K562 (cell line): ENCODE measurements at regions not wholly inside any gene's neighbourhood (a gene's known extent, or its start where the extent isn't known, plus 50 kb on each side); places are given as distances from the start of the nearest gene placed in this dataset.

Experiments used
- ATAC-seq: fragments of 200-7000 bp; cut with Tn5 transposase; 3 replicates; pipeline ENCODE4 v1.9.1; 2020; ENCODE audit warnings: moderate library complexity
- BruUV-seq: library from RNA; stranded (reverse); fragments of 400-500 nt; replicated peaks from 2 replicates; lab custom pipeline; 2021; lab: Mats Ljungman, UMichigan
- CTCF ChIA-PET: fragments of 300-600 bp; formaldehyde crosslinking; extraction: SDS; loops from one replicate; lab custom pipeline; 2021; ENCODE audit warnings: low intra/inter-chr PET ratio; lab: Yijun Ruan, JAX
- POLR2A ChIA-PET: fragments of 300-600, 350-650 bp; sonication (Branson Sonifier 250); formaldehyde crosslinking; extraction: SDS; loops from one replicate; lab custom pipeline; 2021; ENCODE audit warnings: antibody characterized with exemption, inconsistent platforms; lab: Yijun Ruan, JAX
- DNase-seq, 4 experiments: peaks; one replicate each; pipeline versions ENCODE4 v3.0.0 to v3.0.0-alpha.2; 2011 to 2018; ENCODE audit warnings: low spot score in 3 of 4, mixed read lengths in 3 of 4; ENCODE audit errors: extremely low read depth in 1 of 4
- FAIRE-seq: peaks from 2 replicates; lab custom pipeline; 2011; peaks lifted over from hg19 to GRCh38; lab: Jason Lieb, UNC
- H2AFZ ChIP-seq: 2 replicates; pipeline ENCODE4 v1.6.0; 2011; ENCODE audit warnings: low read depth, low read length, control low read depth, inconsistent platforms
- H3K27ac ChIP-seq: fragments of 200-600 bp; 3 replicates; pipeline ENCODE4 v1.8.0; 2011; ENCODE audit warnings: low read depth, mild to moderate bottlenecking, control low read depth, inconsistent platforms, low read length, moderate library complexity, mixed read lengths; ENCODE audit errors: extremely low read depth
- H3K27me3 ChIP-seq, 2 experiments: fragments of 300-600 bp in 1 of 2; 2 replicates in 1 of 2; 3 replicates in 1 of 2; pipeline versions ENCODE4 v1.6.0 to v1.8.0; 2011; ENCODE audit warnings: inconsistent platforms in 2 of 2, low read length in 2 of 2, mild to moderate bottlenecking in 1 of 2, mixed read lengths in 1 of 2, moderate library complexity in 1 of 2; ENCODE audit not compliant: control insufficient read depth in 2 of 2, insufficient read depth in 2 of 2
- H3K36me3 ChIP-seq: fragments of 300-600 bp; 3 replicates; pipeline ENCODE4 v1.8.0; 2011; ENCODE audit warnings: mild to moderate bottlenecking, low read length, inconsistent platforms; ENCODE audit not compliant: control insufficient read depth, insufficient read depth
- H3K4me1 ChIP-seq, 2 experiments: fragments of 200-600 bp in 1 of 2; replicated peaks in 1 of 2; 2 replicates in 1 of 2; 3 replicates in 1 of 2; pipeline versions ENCODE4 v1.5.1 to v1.8.0; 2011; ENCODE audit warnings: inconsistent platforms in 2 of 2, low read length in 2 of 2, mild to moderate bottlenecking in 1 of 2, mixed read lengths in 1 of 2, moderate library complexity in 1 of 2; ENCODE audit not compliant: control insufficient read depth in 2 of 2, insufficient read depth in 2 of 2
- H3K4me2 ChIP-seq: 2 replicates; pipeline ENCODE4 v1.6.1; 2011; ENCODE audit warnings: low read length, control low read depth, inconsistent platforms, mixed read lengths; ENCODE audit not compliant: insufficient read depth
- H3K4me3 ChIP-seq: fragments of 200-600 bp; sonication (generic), shearing (Covaris generic); 2 replicates; pipeline ENCODE4 v1.5.1; 2016; ENCODE audit warnings: control low read depth, inconsistent platforms
- H3K79me2 ChIP-seq: fragments of 200-600 bp; 3 replicates; pipeline ENCODE4 v1.8.0; 2011; ENCODE audit warnings: low read length, inconsistent platforms; ENCODE audit not compliant: control insufficient read depth, insufficient read depth
- H3K9ac ChIP-seq, 2 experiments: 2 replicates each; pipeline versions ENCODE4 v1.6.0 to v1.6.1; 2011; ENCODE audit warnings: low read depth in 2 of 2, low read length in 2 of 2, control low read depth in 1 of 2, inconsistent platforms in 1 of 2, mild to moderate bottlenecking in 1 of 2, mixed read lengths in 1 of 2; ENCODE audit not compliant: insufficient read depth in 1 of 2
- H3K9me1 ChIP-seq: one replicate; pipeline ENCODE4 v1.6.0; 2011; ENCODE audit warnings: inconsistent platforms, mild to moderate bottlenecking, low read length, moderate library complexity; ENCODE audit not compliant: control insufficient read depth, insufficient read depth
- H3K9me3 ChIP-seq: replicated peaks from 2 replicates; pipeline ENCODE4 v1.5.1; 2011; ENCODE audit warnings: low read depth, low read length, inconsistent platforms; ENCODE audit not compliant: control insufficient read depth, insufficient read depth
- H4K20me1 ChIP-seq: replicated peaks from 2 replicates; pipeline ENCODE4 v1.6.1; 2011; ENCODE audit warnings: low read length, inconsistent platforms, mixed read lengths; ENCODE audit not compliant: control insufficient read depth, insufficient read depth
- CBX5 ChIP-seq: IDR thresholded peaks from 2 replicates; pipeline ENCODE4 v1.6.1; 2014; ENCODE audit warnings: low read depth, borderline replicate concordance
- CHD1 ChIP-seq: fragments of 200-600 bp; sonication (generic); IDR thresholded peaks from one replicate; pipeline ENCODE4 v1.6.1; 2012; ENCODE audit warnings: mild to moderate bottlenecking, moderate library complexity, low read length, inconsistent platforms
- ERF ChIP-seq: fragments of 450-650 bp; formaldehyde crosslinking; IDR thresholded peaks from 2 replicates; pipeline ENCODE4 v1.4.0; 2020; ENCODE audit warnings: mild to moderate bottlenecking, mixed read lengths
- HMG20B ChIP-seq: fragments of 250-450 bp; sonication (Bioruptor Pico); IDR thresholded peaks from 2 replicates; pipeline ENCODE4 v1.5.0; 2021; ENCODE audit warnings: mild to moderate bottlenecking
- HNRNPLL ChIP-seq: fragments of 200-400 bp; formaldehyde crosslinking; IDR thresholded peaks from 2 replicates; pipeline ENCODE4 v1.6.1; 2017; ENCODE audit warnings: low read length, low read depth, mild to moderate bottlenecking; ENCODE audit not compliant: poor library complexity, severe bottlenecking
- MYNN ChIP-seq, 2 experiments: sonication (generic); formaldehyde crosslinking in 1 of 2; IDR thresholded peaks; 2 replicates each; pipeline versions ENCODE4 v1.5.0 to v1.6.1; 2016 to 2020; ENCODE audit warnings: antibody characterized with exemption in 1 of 2, missing genetic modification reagents in 1 of 2
- SRSF1 ChIP-seq: fragments of 200-400 bp; formaldehyde crosslinking; IDR thresholded peaks from 2 replicates; pipeline ENCODE4 v1.6.1; 2017; ENCODE audit warnings: mild to moderate bottlenecking, low read depth, low read length, moderate library complexity
- STAG1 ChIP-seq: sonication (generic); formaldehyde crosslinking; IDR thresholded peaks from 2 replicates; pipeline ENCODE4 v1.5.0; 2020; ENCODE audit warnings: missing genetic modification reagents, borderline replicate concordance
- STAT5A ChIP-seq: IDR thresholded peaks from 2 replicates; pipeline ENCODE4 v1.6.1; 2012; ENCODE audit warnings: low read length, inconsistent platforms, borderline replicate concordance
- TCF7 ChIP-seq: sonication (generic); IDR thresholded peaks from 2 replicates; pipeline ENCODE4 v1.6.1; 2016; ENCODE audit warnings: antibody characterized with exemption, borderline replicate concordance
- ZKSCAN3 ChIP-seq: fragments of 250-450 bp; sonication (Bioruptor Pico); IDR thresholded peaks from 2 replicates; pipeline ENCODE4 v1.4.0; 2020
- ZNF311 ChIP-seq: fragments of 250-450 bp; sonication (Bioruptor Pico); IDR thresholded peaks from 2 replicates; pipeline ENCODE4 v1.4.0; 2020; ENCODE audit warnings: mild to moderate bottlenecking, moderate library complexity
- ZNF444 ChIP-seq: fragments of 250-450 bp; sonication (Bioruptor Pico); IDR thresholded peaks from 2 replicates; pipeline ENCODE4 v1.4.0; 2020; ENCODE audit warnings: mild to moderate bottlenecking, moderate library complexity
- WGBS: fragments of 100-300 bp; shearing (Covaris generic); methylation state at CpG from one replicate; pipeline ENCODE4 v1.1.6; 2016; ENCODE audit warnings: low coverage, mixed read lengths; ENCODE audit not compliant: insufficient coverage; ENCODE audit errors: missing lambda C conversion rate; 5-methylcytosine and 5-hydroxymethylcytosine counted together
- in situ Hi-C: fragments of 300-500 bp; cut with MboI; formaldehyde crosslinking; loops from 4 replicates; pipeline ENCODE4 v1.15.0; 2018; ENCODE audit warnings: inconsistent platforms, mixed read lengths
- intact Hi-C: fragments of 100-400 bp; cut with micrococcal nuclease; formaldehyde crosslinking; loops from 2 replicates; pipeline ENCODE4 v1.14.2; 2022
- TF ChIP-seq, protein P1 (sequence below): fragments of 250-450 bp; sonication (Bioruptor Pico); IDR thresholded peaks from 2 replicates; pipeline ENCODE4 v1.8.0; 2021; ENCODE audit warnings: borderline replicate concordance, mild to moderate bottlenecking, moderate library complexity; ENCODE audit not compliant: poor library complexity, severe bottlenecking
- TF ChIP-seq, protein P2 (sequence below): fragments of 250-450 bp; sonication (Bioruptor Pico); IDR thresholded peaks from 2 replicates; pipeline ENCODE4 v1.5.0; 2020; ENCODE audit warnings: mild to moderate bottlenecking
- TF ChIP-seq, protein P3 (sequence below): fragments of 450-650 bp; formaldehyde crosslinking; IDR thresholded peaks from 2 replicates; pipeline ENCODE4 v1.4.0; 2022; ENCODE audit warnings: missing genetic modification characterization

DNA sequence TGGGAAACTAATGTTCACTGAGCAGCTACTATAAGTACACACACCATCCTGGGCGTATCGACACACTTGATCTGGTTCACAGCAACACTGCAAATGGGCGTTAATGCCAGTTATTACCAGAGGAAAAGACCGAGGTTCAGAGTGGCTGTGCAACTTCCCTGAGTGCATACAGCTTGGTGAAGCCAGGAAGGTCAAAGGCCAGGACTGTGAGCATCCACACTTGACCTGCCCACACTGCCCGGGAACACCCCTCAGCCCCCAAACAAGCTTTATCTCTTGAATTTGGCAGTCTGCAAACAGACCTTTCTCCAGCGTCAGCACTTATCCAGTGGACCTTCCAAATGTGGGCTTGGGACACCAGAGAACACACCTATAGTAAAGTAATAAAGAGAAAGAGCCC lies 312.6 kb downstream of the BCL11B start (continued):
- TF ChIP-seq ZNF311 (CRISPR knock-in tag), result no peak
- TF ChIP-seq, protein P1, sequence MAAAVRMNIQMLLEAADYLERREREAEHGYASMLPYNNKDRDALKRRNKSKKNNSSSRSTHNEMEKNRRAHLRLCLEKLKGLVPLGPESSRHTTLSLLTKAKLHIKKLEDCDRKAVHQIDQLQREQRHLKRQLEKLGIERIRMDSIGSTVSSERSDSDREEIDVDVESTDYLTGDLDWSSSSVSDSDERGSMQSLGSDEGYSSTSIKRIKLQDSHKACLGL (CRISPR knock-in tag), result no peak
- no peak for TF ChIP-seq ZKSCAN3 (CRISPR knock-in tag)

GRCh38 chr14:98959958-98960616 lies 311.9 kb downstream of the BCL11B start:
- H2AFZ ChIP-seq, result no peak overlapping the region
- H3K4me2 ChIP-seq, result no peak overlapping the region
- H3K36me3 ChIP-seq, result no peaks in the 10 kb centered on the region
- no peak overlapping the region for H3K4me3 ChIP-seq
- BruUV-seq, result no TSS peak
- no peaks in the 10 kb centered on the region for H3K9me1 ChIP-seq
- no peak overlapping the region for H3K27ac ChIP-seq
- in situ Hi-C loops, result no loop called here
- no peaks in the 10 kb centered on the region for H3K9me3 ChIP-seq
- no peak for FAIRE-seq
- intact Hi-C loops, result no loop called here
- WGBS, result 0% methylated on average over 8 of the region's 12 CpGs
- H3K4me1 ChIP-seq, result no peaks in the 10 kb centered on the region
- no peaks in the 10 kb centered on the region; the same call in 1 of the 2 replicates for H4K20me1 ChIP-seq
- ChIA-PET CTCF (no interaction called here), POLR2A (no interaction called here)
- TF ChIP-seq HMG20B (no peak), HNRNPLL (no peak), MYNN (IDR thresholded peaks at IDR 0.05) (no peak), MYNN (CRISPR knock-in tag; IDR thresholded peaks at IDR 0.05) (no peak), CHD1 (no peak), STAT5A (no peak), STAG1 (CRISPR knock-in tag) (no peak), SRSF1 (no peak), CBX5 (no peak), ZNF444 (CRISPR knock-in tag) (no peak), TCF7 (no peak), ERF (CRISPR knock-in tag) (no peak)
- TF ChIP-seq, protein P2, sequence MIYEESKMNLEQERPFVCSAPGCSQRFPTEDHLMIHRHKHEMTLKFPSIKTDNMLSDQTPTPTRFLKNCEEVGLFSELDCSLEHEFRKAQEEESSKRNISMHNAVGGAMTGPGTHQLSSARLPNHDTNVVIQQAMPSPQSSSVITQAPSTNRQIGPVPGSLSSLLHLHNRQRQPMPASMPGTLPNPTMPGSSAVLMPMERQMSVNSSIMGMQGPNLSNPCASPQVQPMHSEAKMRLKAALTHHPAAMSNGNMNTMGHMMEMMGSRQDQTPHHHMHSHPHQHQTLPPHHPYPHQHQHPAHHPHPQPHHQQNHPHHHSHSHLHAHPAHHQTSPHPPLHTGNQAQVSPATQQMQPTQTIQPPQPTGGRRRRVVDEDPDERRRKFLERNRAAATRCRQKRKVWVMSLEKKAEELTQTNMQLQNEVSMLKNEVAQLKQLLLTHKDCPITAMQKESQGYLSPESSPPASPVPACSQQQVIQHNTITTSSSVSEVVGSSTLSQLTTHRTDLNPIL, result no peak
- TF ChIP-seq, protein P3, sequence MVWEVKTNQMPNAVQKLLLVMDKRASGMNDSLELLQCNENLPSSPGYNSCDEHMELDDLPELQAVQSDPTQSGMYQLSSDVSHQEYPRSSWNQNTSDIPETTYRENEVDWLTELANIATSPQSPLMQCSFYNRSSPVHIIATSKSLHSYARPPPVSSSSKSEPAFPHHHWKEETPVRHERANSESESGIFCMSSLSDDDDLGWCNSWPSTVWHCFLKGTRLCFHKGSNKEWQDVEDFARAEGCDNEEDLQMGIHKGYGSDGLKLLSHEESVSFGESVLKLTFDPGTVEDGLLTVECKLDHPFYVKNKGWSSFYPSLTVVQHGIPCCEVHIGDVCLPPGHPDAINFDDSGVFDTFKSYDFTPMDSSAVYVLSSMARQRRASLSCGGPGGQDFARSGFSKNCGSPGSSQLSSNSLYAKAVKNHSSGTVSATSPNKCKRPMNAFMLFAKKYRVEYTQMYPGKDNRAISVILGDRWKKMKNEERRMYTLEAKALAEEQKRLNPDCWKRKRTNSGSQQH (CRISPR knock-in tag), result no peak
- DNase-seq, result no peak
- no peak for ATAC-seq
- no peaks in the 10 kb centered on the region for H3K79me2 ChIP-seq
- H3K9ac ChIP-seq, result no peak overlapping the region
- H3K27me3 ChIP-seq, result no peaks in the 10 kb centered on the region
